Liver (tissue), 7 donors: ENCODE measurements at regions not wholly inside any gene's neighbourhood (a gene's known extent, or its start where the extent isn't known, plus 50 kb on each side); places are given as distances from the start of the nearest gene placed in this dataset.

Source experiments
- DNase-seq: peaks from one replicate; pipeline ENCODE4 v3.0.0-alpha.2; 2017; ENCODE audit warnings: low spot score
- H3K27ac ChIP-seq, 2 donors: one replicate each; pipeline ENCODE4 v1.7.0; 2013; ENCODE audit warnings: inconsistent platforms in 2 of 2, low read length in 2 of 2, control low read depth in 1 of 2, low read depth in 1 of 2, mild to moderate bottlenecking in 1 of 2
- H3K27me3 ChIP-seq, 4 donors: one replicate each; pipeline versions ENCODE4 v1.6.1 to v1.7.0; 2013; ENCODE audit warnings: low read length in 3 of 4, inconsistent platforms in 1 of 4, mild to moderate bottlenecking in 1 of 4, moderate library complexity in 1 of 4; ENCODE audit not compliant: control insufficient read depth in 4 of 4, insufficient read depth in 4 of 4
- H3K36me3 ChIP-seq, 4 donors: one replicate each; pipeline versions ENCODE4 v1.6.1 to v1.7.0; 2013; ENCODE audit warnings: low read length in 3 of 4, mild to moderate bottlenecking in 3 of 4, low read depth in 1 of 4, moderate library complexity in 1 of 4; ENCODE audit not compliant: control insufficient read depth in 4 of 4, insufficient read depth in 3 of 4
- H3K4me1 ChIP-seq, 4 donors: one replicate each; pipeline versions ENCODE4 v1.6.1 to v1.7.0; 2013; ENCODE audit warnings: low read length in 3 of 4, mild to moderate bottlenecking in 3 of 4, moderate library complexity in 1 of 4; ENCODE audit not compliant: control insufficient read depth in 4 of 4, insufficient read depth in 4 of 4
- H3K4me3 ChIP-seq, 3 donors: one replicate each; pipeline versions ENCODE4 v1.6.1 to v1.7.0; 2013; ENCODE audit warnings: low read length in 3 of 3, control low read depth in 1 of 3, low read depth in 1 of 3, mild to moderate bottlenecking in 1 of 3
- H3K9ac ChIP-seq, 2 donors: one replicate each; pipeline ENCODE4 v1.7.0; 2013; ENCODE audit warnings: low read length in 2 of 2, mild to moderate bottlenecking in 2 of 2, moderate library complexity in 2 of 2, control low read depth in 1 of 2, low read depth in 1 of 2
- H3K9me3 ChIP-seq, 4 donors: one replicate each; pipeline versions ENCODE4 v1.6.1 to v1.7.0; 2013; ENCODE audit warnings: low read length in 3 of 4; ENCODE audit not compliant: control insufficient read depth in 4 of 4
- FOXA1 ChIP-seq: IDR thresholded peaks from 2 replicates; pipeline ENCODE4 v1.6.1; 2016; ENCODE audit warnings: antibody characterized with exemption
- FOXA2 ChIP-seq: IDR thresholded peaks from 2 replicates; pipeline ENCODE4 v1.6.1; 2016; ENCODE audit warnings: antibody characterized with exemption
- GABPA ChIP-seq, 2 donors: IDR thresholded peaks in 1 of 2; conservative IDR thresholded peaks in 1 of 2; 2 replicates each; pipeline ENCODE4 v1.6.1; 2016; ENCODE audit warnings: antibody characterized with exemption in 2 of 2, mild to moderate bottlenecking in 1 of 2, moderate library complexity in 1 of 2
- HNF4A ChIP-seq, 2 donors: conservative IDR thresholded peaks; 2 replicates each; pipeline ENCODE4 v1.6.1; 2016; ENCODE audit warnings: antibody characterized with exemption in 2 of 2, mild to moderate bottlenecking in 2 of 2
- MAX ChIP-seq: IDR thresholded peaks from 2 replicates; pipeline ENCODE4 v1.6.1; 2016; ENCODE audit warnings: antibody characterized with exemption
- RAD21 ChIP-seq, 2 donors: IDR thresholded peaks; 2 replicates each; pipeline ENCODE4 v1.6.1; 2016; ENCODE audit warnings: antibody characterized with exemption in 2 of 2, mild to moderate bottlenecking in 2 of 2
- RXRA ChIP-seq, 2 donors: IDR thresholded peaks; 2 replicates each; pipeline ENCODE4 v1.6.1; 2017 to 2018; ENCODE audit warnings: antibody characterized with exemption in 2 of 2, mild to moderate bottlenecking in 1 of 2
- SP1 ChIP-seq: IDR thresholded peaks from 2 replicates; pipeline ENCODE4 v1.6.1; 2018; ENCODE audit warnings: antibody characterized with exemption, mild to moderate bottlenecking
- WGBS: extraction: QIAGEN DNeasy Blood & Tissue Kit; methylation state at CpG from one replicate; pipeline ENCODE4 v1.1.7; 2013; 5-methylcytosine and 5-hydroxymethylcytosine counted together
- TF ChIP-seq, protein P1 (sequence below): IDR thresholded peaks from 2 replicates; pipeline ENCODE4 v1.6.1; 2016; ENCODE audit warnings: antibody characterized with exemption
- TF ChIP-seq, protein P2 (sequence below): IDR thresholded peaks from 2 replicates; pipeline ENCODE4 v1.6.1; 2016; ENCODE audit warnings: antibody characterized with exemption
- donor health status: healthy.
- donor health status: healthy.
- donor health status: healthy.
- donor health status: healthy.

- no peak overlapping the region for H3K9ac ChIP-seq
- H3K27me3 ChIP-seq, result no peaks in the 10 kb centered on the region
- no peak overlapping the region for H3K4me3 ChIP-seq
- peaks cover 0 to 5% (median 3%) of the 10 kb centered on the region in 4 donors for H3K4me1 ChIP-seq
- TF ChIP-seq GABPA (IDR thresholded peaks at IDR 0.05 in 1 of 2, conservative IDR thresholded peaks at IDR 0.05 in 1 of 2) (no peak), HNF4A (conservative IDR thresholded peaks at IDR 0.05) (no peak), RAD21 (IDR thresholded peaks at IDR 0.05) (no peak), RXRA (IDR thresholded peaks at IDR 0.05) (no peak)
- DNase-seq, result no peak
- no peak overlapping the region for H3K27ac ChIP-seq
- H3K36me3 ChIP-seq, result no peaks in the 10 kb centered on the region
- H3K9me3 ChIP-seq, result peaks cover 0 to 2% (median 0%) of the 10 kb centered on the region in 4 donors
- WGBS, result 58% methylated on average over 17 of the region's 17 CpGs
Observed at GRCh38 chr17:73742948-73743381, 98.7 kb upstream of the SDK2 start.

GRCh38 chr17:73743518-73744201 lies 99.4 kb upstream of the SDK2 start:
- H3K9ac ChIP-seq, result no peak overlapping the region
- no peaks in the 10 kb centered on the region for H3K36me3 ChIP-seq
- H3K27ac ChIP-seq, result no peak overlapping the region
- peaks cover 0 to 6% (median 3%) of the 10 kb centered on the region in 4 donors for H3K4me1 ChIP-seq
- peaks cover 0 to 2% (median 0%) of the 10 kb centered on the region in 4 donors for H3K9me3 ChIP-seq
- H3K4me3 ChIP-seq, result no peak overlapping the region
- TF ChIP-seq MAX (no peak), HNF4A (conservative IDR thresholded peaks at IDR 0.05) (no peak), GABPA (IDR thresholded peaks at IDR 0.05 in 1 of 2, conservative IDR thresholded peaks at IDR 0.05 in 1 of 2) (no peak), FOXA1 (no peak), FOXA2 (no peak)
- TF ChIP-seq, protein P1, sequence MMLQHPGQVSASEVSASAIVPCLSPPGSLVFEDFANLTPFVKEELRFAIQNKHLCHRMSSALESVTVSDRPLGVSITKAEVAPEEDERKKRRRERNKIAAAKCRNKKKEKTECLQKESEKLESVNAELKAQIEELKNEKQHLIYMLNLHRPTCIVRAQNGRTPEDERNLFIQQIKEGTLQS, result no peak
- TF ChIP-seq, protein P2, sequence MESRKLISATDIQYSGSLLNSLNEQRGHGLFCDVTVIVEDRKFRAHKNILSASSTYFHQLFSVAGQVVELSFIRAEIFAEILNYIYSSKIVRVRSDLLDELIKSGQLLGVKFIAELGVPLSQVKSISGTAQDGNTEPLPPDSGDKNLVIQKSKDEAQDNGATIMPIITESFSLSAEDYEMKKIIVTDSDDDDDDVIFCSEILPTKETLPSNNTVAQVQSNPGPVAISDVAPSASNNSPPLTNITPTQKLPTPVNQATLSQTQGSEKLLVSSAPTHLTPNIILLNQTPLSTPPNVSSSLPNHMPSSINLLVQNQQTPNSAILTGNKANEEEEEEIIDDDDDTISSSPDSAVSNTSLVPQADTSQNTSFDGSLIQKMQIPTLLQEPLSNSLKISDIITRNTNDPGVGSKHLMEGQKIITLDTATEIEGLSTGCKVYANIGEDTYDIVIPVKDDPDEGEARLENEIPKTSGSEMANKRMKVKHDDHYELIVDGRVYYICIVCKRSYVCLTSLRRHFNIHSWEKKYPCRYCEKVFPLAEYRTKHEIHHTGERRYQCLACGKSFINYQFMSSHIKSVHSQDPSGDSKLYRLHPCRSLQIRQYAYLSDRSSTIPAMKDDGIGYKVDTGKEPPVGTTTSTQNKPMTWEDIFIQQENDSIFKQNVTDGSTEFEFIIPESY, result no peak
- no peaks in the 10 kb centered on the region for H3K27me3 ChIP-seq
- no peak for DNase-seq
- 81% methylated on average over 8 of the region's 8 CpGs for WGBS

- H3K9me3 ChIP-seq, result peaks cover 0 to 2% (median 0%) of the 10 kb centered on the region in 4 donors
- no peaks in the 10 kb centered on the region for H3K36me3 ChIP-seq
- no peak for TF ChIP-seq SP1
- no peak overlapping the region for H3K4me3 ChIP-seq
- H3K27ac ChIP-seq, result no peak overlapping the region
- peaks cover 0 to 6% (median 3%) of the 10 kb centered on the region in 4 donors for H3K4me1 ChIP-seq
- no peak overlapping the region for H3K9ac ChIP-seq
- H3K27me3 ChIP-seq, result no peaks in the 10 kb centered on the region
- no peak for DNase-seq
- WGBS, result 83% methylated on average over 7 of the region's 7 CpGs
Observed at GRCh38 chr17:73744411-73744810, 100.2 kb upstream of the SDK2 start.
